ENCODE measurements at regions not wholly inside any gene's neighbourhood (a gene's known extent, or its start where the extent isn't known, plus 50 kb on each side); places are given as distances from the start of the nearest gene placed in this dataset.

- no peak for TF ChIP-seq CTCF (conservative IDR thresholded peaks at IDR 0.05; ENCODE audit: low read depth in 2 of 2)
Observed at GRCh38 chr14:71359823-71360222, 452.6 kb downstream of the PCNX1 start (continued).

- DNase-seq (ENCODE audit: low spot score) (no peak), ATAC-seq (no peak)
- no peak overlapping the region for H3K4me2 ChIP-seq
- peaks cover 8% of the 10 kb centered on the region for H3K4me1 ChIP-seq (ENCODE audit: insufficient read depth)
- no peaks in the 10 kb centered on the region for H3K36me3 ChIP-seq (ENCODE audit: insufficient read depth)
- no peak overlapping the region for H2AFZ ChIP-seq
- peaks cover 19% of the 10 kb centered on the region; the same call in 2 of the 3 replicates for H3K4me1 Mint-ChIP-seq
- no peak overlapping the region for H3K4me3 Mint-ChIP-seq
- peaks cover 98% of the 10 kb centered on the region for H3K79me2 ChIP-seq (replicated peaks; ENCODE audit: insufficient read depth)
- no peaks in the 10 kb centered on the region for H3K9me2 ChIP-seq (ENCODE audit: insufficient read depth)
- H3K27me3 Mint-ChIP-seq (ENCODE audit: insufficient read depth, low read depth, poor library complexity): no peaks in the 10 kb centered on the region
- no peaks in the 10 kb centered on the region for H3K9me3 Mint-ChIP-seq
- H3K27me3 ChIP-seq (ENCODE audit: insufficient read depth): no peaks in the 10 kb centered on the region
- no peak overlapping the region for H3K4me3 ChIP-seq
- H3F3A ChIP-seq (replicated peaks; ENCODE audit: low read depth): no peaks in the 10 kb centered on the region
- no peaks in the 10 kb centered on the region; the same call in 1 of the 2 replicates for H4K20me1 ChIP-seq (replicated peaks; ENCODE audit: insufficient read depth)
- H3K27ac ChIP-seq (ENCODE audit: low read depth): no peak overlapping the region
- H3K36me3 Mint-ChIP-seq (ENCODE audit: low read depth): no peaks in the 10 kb centered on the region; the same call in 2 of the 3 replicates
- peak overlapping the region; percentile 44; the same call in 1 of the 2 replicates for H3K27ac Mint-ChIP-seq
- TF ChIP-seq CTCF (conservative IDR thresholded peaks at IDR 0.05; ENCODE audit: low read depth in 2 of 2) (no peak), ZNF114 (CRISPR knock-in tag; IDR thresholded peaks at IDR 0.05) (no peak), POLR2AphosphoS5 (IDR thresholded peaks at IDR 0.05; ENCODE audit: low read depth) (no peak), EZH2phosphoT487 (IDR thresholded peaks at IDR 0.05; ENCODE audit: unreplicated experiment) (no peak), STAT1 (IDR thresholded peaks at IDR 0.05; ENCODE audit: unreplicated experiment) (no peak), NANOG (IDR thresholded peaks at IDR 0.05; ENCODE audit: borderline replicate concordance) (no peak), ZNF462 (CRISPR knock-in tag; IDR thresholded peaks at IDR 0.05) (no peak), EZH2 (IDR thresholded peaks at IDR 0.05; ENCODE audit: low read depth, unreplicated experiment) (no peak), REST (IDR thresholded peaks at IDR 0.05; ENCODE audit: unreplicated experiment) (no peak), ETS1 (IDR thresholded peaks at IDR 0.05) (no peak)
Observed at GRCh38 chr14:71361336-71361735, 454.1 kb downstream of the PCNX1 start.

Data from GM23338 (cell line).